ENCODE measurements at regions not wholly inside any gene's neighbourhood (a gene's known extent, or its start where the extent isn't known, plus 50 kb on each side); places are given as distances from the start of the nearest gene placed in this dataset.

DNA sequence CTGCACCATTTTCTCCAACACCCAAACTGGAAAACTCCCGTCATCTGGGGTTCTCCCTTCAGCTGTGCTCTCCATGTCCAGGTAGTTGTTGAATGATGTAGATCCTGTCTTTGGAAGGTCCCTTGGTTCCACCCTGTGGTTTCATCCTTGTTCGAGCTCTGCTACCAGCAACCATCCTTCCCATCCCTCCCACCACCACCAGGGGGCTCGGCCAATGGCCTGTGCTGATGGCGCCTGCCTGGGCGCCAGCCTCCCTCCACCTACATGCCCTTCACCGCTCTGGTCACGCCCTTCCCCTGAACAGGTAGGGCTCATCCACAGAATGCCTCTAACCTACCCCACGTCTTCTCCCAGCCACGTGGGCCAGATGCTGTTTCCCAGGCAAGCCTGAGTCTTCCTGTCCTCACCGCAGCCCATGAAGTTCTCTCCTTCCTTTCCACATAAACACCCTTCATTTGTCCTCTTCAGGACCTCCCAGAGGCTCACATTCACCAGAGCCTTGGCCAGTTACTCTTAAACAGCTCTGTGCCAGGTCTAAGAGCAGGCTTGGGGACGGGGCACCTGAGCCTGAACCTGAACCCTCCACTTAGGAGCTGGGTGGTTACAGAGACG, 75.1 kb upstream of the DUSP22 start:
- TF ChIP-seq, protein P1, sequence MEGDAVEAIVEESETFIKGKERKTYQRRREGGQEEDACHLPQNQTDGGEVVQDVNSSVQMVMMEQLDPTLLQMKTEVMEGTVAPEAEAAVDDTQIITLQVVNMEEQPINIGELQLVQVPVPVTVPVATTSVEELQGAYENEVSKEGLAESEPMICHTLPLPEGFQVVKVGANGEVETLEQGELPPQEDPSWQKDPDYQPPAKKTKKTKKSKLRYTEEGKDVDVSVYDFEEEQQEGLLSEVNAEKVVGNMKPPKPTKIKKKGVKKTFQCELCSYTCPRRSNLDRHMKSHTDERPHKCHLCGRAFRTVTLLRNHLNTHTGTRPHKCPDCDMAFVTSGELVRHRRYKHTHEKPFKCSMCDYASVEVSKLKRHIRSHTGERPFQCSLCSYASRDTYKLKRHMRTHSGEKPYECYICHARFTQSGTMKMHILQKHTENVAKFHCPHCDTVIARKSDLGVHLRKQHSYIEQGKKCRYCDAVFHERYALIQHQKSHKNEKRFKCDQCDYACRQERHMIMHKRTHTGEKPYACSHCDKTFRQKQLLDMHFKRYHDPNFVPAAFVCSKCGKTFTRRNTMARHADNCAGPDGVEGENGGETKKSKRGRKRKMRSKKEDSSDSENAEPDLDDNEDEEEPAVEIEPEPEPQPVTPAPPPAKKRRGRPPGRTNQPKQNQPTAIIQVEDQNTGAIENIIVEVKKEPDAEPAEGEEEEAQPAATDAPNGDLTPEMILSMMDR (IDR thresholded peaks at IDR 0.05): no peak
- TF ChIP-seq POLR2A (IDR thresholded peaks at IDR 0.05): no peak

Measured in lower leg skin (tissue), 3 donors.